OCI-LY3 (cell line): ENCODE measurements at regions not wholly inside any gene's neighbourhood (a gene's known extent, or its start where the extent isn't known, plus 50 kb on each side); places are given as distances from the start of the nearest gene placed in this dataset.

Source experiments
- H2AFZ ChIP-seq: fragments of 200-600, 300-600 bp; shearing (Covaris generic); 2 replicates; pipeline ENCODE4 v1.6.0; 2014; ENCODE audit warnings: antibody characterized with exemption, low read depth, low read length
- H3K27ac ChIP-seq: fragments of 200-600, 300-600 bp; sonication (generic); 2 replicates; pipeline ENCODE4 v1.5.1; 2014; ENCODE audit warnings: mild to moderate bottlenecking, low read length, moderate library complexity, mixed read lengths
- H3K27me3 ChIP-seq: fragments of 200-600, 300-600 bp; sonication (generic); 2 replicates; pipeline ENCODE4 v1.6.1; 2014; ENCODE audit warnings: low read depth, low read length, mixed read lengths
- H3K36me3 ChIP-seq: fragments of 200-600, 300-600 bp; sonication (generic); replicated peaks from 2 replicates; pipeline ENCODE3; 2014; ENCODE audit warnings: low read depth, low read length, mixed read lengths
- H3K4me1 ChIP-seq: fragments of 300-600, 200-600 bp; sonication (generic); 2 replicates; pipeline ENCODE4 v1.6.1; 2014; ENCODE audit warnings: low read length, mixed read lengths
- H3K4me2 ChIP-seq: fragments of 200-600, 300-600 bp; sonication (generic); 2 replicates; pipeline ENCODE4 v1.6.1; 2014; ENCODE audit warnings: low read length, mixed read lengths
- H3K4me3 ChIP-seq: fragments of 300-600, 200-600 bp; sonication (generic); 2 replicates; pipeline ENCODE4 v1.5.1; 2014; ENCODE audit warnings: antibody characterized with exemption, mild to moderate bottlenecking, low read length, moderate library complexity
- H3K79me2 ChIP-seq: fragments of 300-600, 200-600 bp; shearing (Covaris generic); 2 replicates; pipeline ENCODE4 v1.6.1; 2014; ENCODE audit warnings: mild to moderate bottlenecking, low read length, mixed read lengths
- H3K9ac ChIP-seq: fragments of 300-600, 200-600 bp; shearing (Covaris generic); 2 replicates; pipeline ENCODE4 v1.6.0; 2014; ENCODE audit warnings: mild to moderate bottlenecking, low read length, moderate library complexity
- H3K9me3 ChIP-seq: fragments of 200-600, 300-600 bp; shearing (Covaris generic); 2 replicates; pipeline ENCODE4 v1.6.1; 2014; ENCODE audit warnings: low read length, mixed read lengths; ENCODE audit not compliant: insufficient read depth
- H4K20me1 ChIP-seq: fragments of 200-600, 300-600 bp; sonication (generic); 2 replicates; pipeline ENCODE4 v1.6.1; 2016; ENCODE audit warnings: low read length, mixed read lengths; ENCODE audit not compliant: insufficient read depth
- CTCF ChIP-seq: fragments of 200-600, 300-600 bp; sonication (generic); IDR thresholded peaks from 2 replicates; pipeline ENCODE4 v1.5.1; 2014; ENCODE audit warnings: antibody characterized with exemption, low read length, low read depth
- EZH2phosphoT487 ChIP-seq: fragments of 200-600 bp; shearing (Covaris generic); IDR thresholded peaks from 2 replicates; pipeline ENCODE4 v1.6.1; 2018; ENCODE audit warnings: antibody characterized with exemption, mixed run types, low read depth

- H3K79me2 ChIP-seq = no peaks in the 10 kb centered on the region
- no peak overlapping the region for H2AFZ ChIP-seq
- H3K4me1 ChIP-seq = no peaks in the 10 kb centered on the region
- H3K27ac ChIP-seq = no peak overlapping the region
- no peaks in the 10 kb centered on the region for H3K9me3 ChIP-seq
- TF ChIP-seq CTCF = no peak
- TF ChIP-seq EZH2phosphoT487 = no peak
- H3K4me3 ChIP-seq = no peak overlapping the region
- no peak overlapping the region for H3K9ac ChIP-seq
- H3K4me2 ChIP-seq = no peak overlapping the region
- H4K20me1 ChIP-seq = no peaks in the 10 kb centered on the region
- no peaks in the 10 kb centered on the region for H3K27me3 ChIP-seq
- no peaks in the 10 kb centered on the region for H3K36me3 ChIP-seq
These were observed 118.5 kb downstream of the OAT start for GRCh38 chr10:124300224-124300623.

DNA sequence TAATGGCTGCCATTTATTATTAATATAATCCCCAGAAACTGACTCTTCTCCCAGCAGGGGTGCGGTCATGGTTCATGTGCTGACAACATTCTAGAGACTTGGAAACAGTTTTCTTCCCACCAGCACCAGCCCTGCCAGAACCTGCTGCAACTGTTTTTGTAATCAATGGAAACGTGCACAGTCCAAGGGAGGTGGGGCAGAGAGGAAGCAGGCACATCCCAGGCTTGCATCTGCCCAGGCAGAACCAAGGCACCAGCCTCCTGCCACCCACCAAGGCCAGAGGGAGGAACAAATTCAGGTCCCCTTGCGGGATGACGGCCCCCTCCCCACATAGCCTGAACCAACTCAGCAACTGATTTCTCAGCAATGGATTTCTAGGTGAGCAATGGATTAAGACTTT, 119.0 kb downstream of the OAT start:
- Histone ChIP-seq H3K27me3 (no peaks in the 10 kb centered on the region), H3K27ac (no peak overlapping the region)
- TF ChIP-seq CTCF = no peak
- no peak for TF ChIP-seq EZH2phosphoT487

DNA sequence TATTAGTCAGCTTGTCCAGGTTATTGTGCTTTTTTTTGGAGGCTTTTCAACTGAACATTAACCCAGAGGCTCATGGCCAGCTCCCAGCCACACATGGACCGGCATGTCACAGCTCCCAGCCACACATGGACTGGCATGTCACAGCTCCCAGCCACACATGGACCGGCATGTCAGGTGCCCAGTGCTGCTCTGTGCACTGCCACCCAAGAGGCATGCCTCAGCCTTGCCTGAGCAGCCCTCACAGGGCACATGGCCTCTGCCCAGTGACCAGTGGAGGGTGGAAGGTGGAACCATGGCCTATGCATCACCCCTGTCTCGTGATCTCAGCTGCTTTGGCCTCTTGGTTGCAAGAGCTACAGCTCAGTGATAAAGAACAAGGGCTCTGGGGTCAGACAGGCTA, 119.8 kb downstream of the OAT start:
- H4K20me1 ChIP-seq = no peaks in the 10 kb centered on the region
- no peaks in the 10 kb centered on the region for H3K27me3 ChIP-seq
- no peak overlapping the region for H3K4me3 ChIP-seq
- no peaks in the 10 kb centered on the region for H3K36me3 ChIP-seq
- H2AFZ ChIP-seq = no peak overlapping the region
- H3K79me2 ChIP-seq = no peaks in the 10 kb centered on the region
- H3K27ac ChIP-seq = no peak overlapping the region
- H3K4me2 ChIP-seq = no peak overlapping the region
- H3K9me3 ChIP-seq = no peaks in the 10 kb centered on the region
- TF ChIP-seq EZH2phosphoT487 (no peak), CTCF (no peak)
- no peaks in the 10 kb centered on the region for H3K4me1 ChIP-seq
- H3K9ac ChIP-seq = no peak overlapping the region

More for the DNA sequence above, 119.0 kb downstream of the OAT start:
- no peaks in the 10 kb centered on the region for H3K36me3 ChIP-seq
- no peaks in the 10 kb centered on the region for H3K79me2 ChIP-seq
- no peaks in the 10 kb centered on the region for H3K4me1 ChIP-seq
- no peak overlapping the region for H3K4me2 ChIP-seq
- no peak overlapping the region for H3K9ac ChIP-seq
- H3K4me3 ChIP-seq = no peak overlapping the region
- no peak overlapping the region for H2AFZ ChIP-seq
- H3K9me3 ChIP-seq = no peaks in the 10 kb centered on the region
- H4K20me1 ChIP-seq = no peaks in the 10 kb centered on the region

DNA sequence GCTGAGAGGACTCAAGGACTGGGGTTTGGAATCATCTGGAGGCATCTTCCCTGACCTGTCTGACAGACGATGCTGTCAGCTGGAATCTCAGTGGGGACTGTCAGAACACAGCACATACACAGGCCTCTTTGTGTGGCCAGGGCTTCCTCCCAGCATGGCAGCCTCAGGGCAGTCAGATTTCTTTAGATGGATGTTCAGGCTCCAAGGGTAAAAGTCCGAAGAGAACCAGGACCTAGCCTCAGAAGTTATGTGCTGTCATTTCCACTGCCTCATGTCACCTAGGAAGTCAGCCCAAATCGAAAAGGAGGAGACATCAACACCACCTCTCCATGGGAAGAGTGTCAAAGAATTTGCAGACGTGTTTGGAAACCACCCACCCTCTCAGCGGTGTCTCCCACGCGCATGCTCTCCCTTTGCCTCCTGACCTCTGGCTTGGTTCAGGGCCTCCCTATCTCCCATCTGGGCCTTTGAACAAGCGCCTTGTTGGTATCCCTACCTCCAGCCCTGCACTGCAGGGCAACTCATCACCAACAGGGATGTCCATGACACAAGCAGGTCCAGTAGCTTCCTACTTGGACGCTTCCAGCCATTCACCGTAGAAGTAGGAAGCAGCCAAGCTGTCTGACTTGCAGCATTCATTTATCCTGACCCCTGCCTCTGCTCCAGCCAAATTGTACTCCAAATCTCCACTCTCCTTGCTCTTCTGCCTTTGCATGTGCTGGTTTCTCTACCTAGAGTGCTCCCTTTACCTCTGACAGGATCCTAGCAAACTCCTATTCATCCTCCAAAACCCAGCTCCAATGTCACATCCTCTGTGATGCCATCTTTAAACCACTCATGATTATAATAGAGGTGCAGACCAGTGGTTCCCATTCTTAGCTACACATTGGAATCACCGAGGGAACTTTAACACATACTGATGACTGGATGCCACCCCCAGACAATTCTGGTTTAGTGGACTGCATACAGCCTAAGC, 121.6 kb downstream of the OAT start:
- no peak overlapping the region for H3K4me3 ChIP-seq
- no peaks in the 10 kb centered on the region for H4K20me1 ChIP-seq
- no peaks in the 10 kb centered on the region for H3K36me3 ChIP-seq
- H3K79me2 ChIP-seq = no peaks in the 10 kb centered on the region
- no peak overlapping the region for H3K4me2 ChIP-seq
- TF ChIP-seq EZH2phosphoT487 (no peak), CTCF (no peak)
- no peaks in the 10 kb centered on the region for H3K4me1 ChIP-seq
- H3K27me3 ChIP-seq = no peaks in the 10 kb centered on the region
- no peak overlapping the region for H3K27ac ChIP-seq
- no peak overlapping the region for H2AFZ ChIP-seq
- no peak overlapping the region for H3K9ac ChIP-seq
- no peaks in the 10 kb centered on the region for H3K9me3 ChIP-seq
